H1 (cell line): ENCODE measurements at regions not wholly inside any gene's neighbourhood (a gene's known extent, or its start where the extent isn't known, plus 50 kb on each side); places are given as distances from the start of the nearest gene placed in this dataset.

ENCODE experiments used
- CBX8 ChIP-seq: fragments of 300-800, 300-1000 bp; sonication (generic); IDR thresholded peaks from 2 replicates; pipeline ENCODE4 v1.7.1; 2016; ENCODE audit warnings: low read depth, low read length, borderline replicate concordance
- CREB1 ChIP-seq: IDR thresholded peaks from 2 replicates; pipeline ENCODE4 v1.6.1; 2012; ENCODE audit warnings: inconsistent platforms
- CTBP2 ChIP-seq: IDR thresholded peaks from 2 replicates; pipeline ENCODE4 v1.7.0; 2011; ENCODE audit warnings: borderline replicate concordance, mild to moderate bottlenecking, moderate library complexity, mixed read lengths, low read length; ENCODE audit not compliant: insufficient read depth, insufficient read length
- EP300 ChIP-seq, 2 experiments: IDR thresholded peaks; 1 replicate in 1 of 2; 2 replicates in 1 of 2; pipeline ENCODE4 v1.6.1; 2011 to 2012; ENCODE audit warnings: low read depth in 2 of 2, low read length in 2 of 2, mild to moderate bottlenecking in 2 of 2, borderline replicate concordance in 1 of 2, inconsistent platforms in 1 of 2, moderate library complexity in 1 of 2
- FOSL1 ChIP-seq: IDR thresholded peaks from 2 replicates; pipeline ENCODE4 v1.6.1; 2011; ENCODE audit warnings: mild to moderate bottlenecking, low read depth, low read length, moderate library complexity; ENCODE audit not compliant: insufficient read depth
- JUN ChIP-seq: IDR thresholded peaks from 2 replicates; pipeline ENCODE4 v1.6.1; 2011; ENCODE audit warnings: low read depth, mild to moderate bottlenecking, improper control_type of control experiment, low read length
- NRF1 ChIP-seq: IDR thresholded peaks from 2 replicates; pipeline ENCODE4 v1.6.1; 2011; ENCODE audit warnings: mild to moderate bottlenecking, low read depth, low read length, improper control_type of control experiment
- POLR2AphosphoS5 ChIP-seq: IDR thresholded peaks from 2 replicates; pipeline ENCODE4 v1.6.1; 2011; ENCODE audit warnings: low read depth, low read length
- RBBP5 ChIP-seq: IDR thresholded peaks from 2 replicates; pipeline ENCODE4 v1.7.1; 2012; ENCODE audit warnings: low read depth, mild to moderate bottlenecking, inconsistent platforms, low read length, moderate library complexity, borderline replicate concordance
- RFX5 ChIP-seq: IDR thresholded peaks from 2 replicates; pipeline ENCODE4 v1.6.1; 2011; ENCODE audit warnings: low read depth, low read length, improper control_type of control experiment, borderline replicate concordance
- SIN3A ChIP-seq, 2 experiments: IDR thresholded peaks in 1 of 2; conservative IDR thresholded peaks in 1 of 2; 2 replicates each; pipeline ENCODE4 v1.6.1; 2011 to 2012; ENCODE audit warnings: low read length in 2 of 2, improper control_type of control experiment in 1 of 2, low read depth in 1 of 2, mild to moderate bottlenecking in 1 of 2
- SIRT6 ChIP-seq: IDR thresholded peaks from one replicate; pipeline ENCODE4 v1.7.1; 2012; ENCODE audit warnings: low read length, inconsistent platforms
- TAF7 ChIP-seq: optimal IDR thresholded peaks from 2 replicates; pipeline ENCODE3; 2011; ENCODE audit warnings: low read depth, mild to moderate bottlenecking, inconsistent platforms, low read length, moderate library complexity, borderline replicate concordance
- TBP ChIP-seq: IDR thresholded peaks from 2 replicates; pipeline ENCODE4 v1.6.1; 2011; ENCODE audit warnings: low read depth, low read length, improper control_type of control experiment
- TEAD4 ChIP-seq: IDR thresholded peaks from 2 replicates; pipeline ENCODE4 v1.6.1; 2012; ENCODE audit warnings: low read depth, low read length, inconsistent platforms, mixed read lengths
- TF ChIP-seq, protein P1 (sequence below): IDR thresholded peaks from 2 replicates; pipeline ENCODE4 v1.6.1; 2011; ENCODE audit warnings: low read depth, mild to moderate bottlenecking, low read length; ENCODE audit not compliant: insufficient read depth
- TF ChIP-seq, protein P2 (sequence below): IDR thresholded peaks from 2 replicates; pipeline ENCODE4 v1.6.1; 2011; ENCODE audit warnings: low read length, improper control_type of control experiment
- TF ChIP-seq, protein P3 (sequence below), 3 experiments: IDR thresholded peaks; 1 replicate in 2 of 3; 2 replicates in 1 of 3; pipeline versions ENCODE4 v1.5.1 to v1.6.1; 2011; ENCODE audit warnings: low read length in 3 of 3, mild to moderate bottlenecking in 3 of 3, inconsistent platforms in 2 of 3, low read depth in 1 of 3, moderate library complexity in 1 of 3; ENCODE audit not compliant: insufficient read depth in 1 of 3; ENCODE audit errors: control extremely low read depth in 1 of 3

DNA sequence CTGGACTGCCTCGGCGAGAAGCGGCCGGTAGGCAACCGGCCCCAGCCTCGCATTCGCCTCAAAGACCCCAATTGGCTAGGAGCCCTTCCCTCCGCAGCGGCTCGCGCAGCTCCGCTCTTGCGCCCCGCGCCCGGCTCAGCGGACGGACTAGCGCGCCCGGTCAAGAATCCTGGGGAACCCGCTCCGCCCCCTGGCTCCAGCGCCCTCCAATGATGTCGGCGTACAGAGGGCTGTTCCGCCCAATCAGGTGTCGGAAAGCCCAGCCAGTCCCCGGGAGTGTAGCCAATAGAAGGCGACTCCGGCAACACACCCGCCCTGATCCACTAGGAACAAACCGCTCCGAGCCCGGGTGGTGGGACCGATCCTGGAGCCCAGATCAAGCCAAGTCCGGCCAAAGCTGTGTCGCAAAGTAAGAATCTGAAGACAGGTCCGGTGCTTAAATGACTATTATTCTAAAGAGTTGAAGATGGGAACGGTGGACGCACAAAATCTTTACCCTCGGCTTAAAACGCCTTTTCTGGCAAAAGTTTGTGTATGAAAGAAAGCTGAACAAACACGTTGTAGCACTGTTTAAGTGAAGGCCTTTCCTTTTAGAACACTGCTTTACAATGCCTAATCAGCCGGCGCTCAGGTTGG is 132.2 kb downstream of the OGFRL1 start (continued):
- TF ChIP-seq, protein P1, sequence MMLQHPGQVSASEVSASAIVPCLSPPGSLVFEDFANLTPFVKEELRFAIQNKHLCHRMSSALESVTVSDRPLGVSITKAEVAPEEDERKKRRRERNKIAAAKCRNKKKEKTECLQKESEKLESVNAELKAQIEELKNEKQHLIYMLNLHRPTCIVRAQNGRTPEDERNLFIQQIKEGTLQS: no peak
- TF ChIP-seq FOSL1: no peak
- peak; percentile 47; the same call in 1 of the 2 replicates for TF ChIP-seq POLR2AphosphoS5
- no peak for TF ChIP-seq TEAD4
- TF ChIP-seq RBBP5: no peak
- TF ChIP-seq TAF7: no peak
- TF ChIP-seq CTBP2: no peak
- TF ChIP-seq SIRT6: no peak
- TF ChIP-seq EP300 (IDR thresholded peaks at IDR 0.05; ENCODE audit: borderline replicate concordance in 1 of 2, low read depth in 2 of 2, low read length in 2 of 2): no peak
- TF ChIP-seq, protein P2, sequence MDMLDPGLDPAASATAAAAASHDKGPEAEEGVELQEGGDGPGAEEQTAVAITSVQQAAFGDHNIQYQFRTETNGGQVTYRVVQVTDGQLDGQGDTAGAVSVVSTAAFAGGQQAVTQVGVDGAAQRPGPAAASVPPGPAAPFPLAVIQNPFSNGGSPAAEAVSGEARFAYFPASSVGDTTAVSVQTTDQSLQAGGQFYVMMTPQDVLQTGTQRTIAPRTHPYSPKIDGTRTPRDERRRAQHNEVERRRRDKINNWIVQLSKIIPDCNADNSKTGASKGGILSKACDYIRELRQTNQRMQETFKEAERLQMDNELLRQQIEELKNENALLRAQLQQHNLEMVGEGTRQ: no peak
- TF ChIP-seq CREB1: peak; percentile 64; the same call in 1 of the 2 replicates
- TF ChIP-seq NRF1: no peak
- TF ChIP-seq JUN: no peak
- TF ChIP-seq CBX8: no peak
- TF ChIP-seq, protein P3, sequence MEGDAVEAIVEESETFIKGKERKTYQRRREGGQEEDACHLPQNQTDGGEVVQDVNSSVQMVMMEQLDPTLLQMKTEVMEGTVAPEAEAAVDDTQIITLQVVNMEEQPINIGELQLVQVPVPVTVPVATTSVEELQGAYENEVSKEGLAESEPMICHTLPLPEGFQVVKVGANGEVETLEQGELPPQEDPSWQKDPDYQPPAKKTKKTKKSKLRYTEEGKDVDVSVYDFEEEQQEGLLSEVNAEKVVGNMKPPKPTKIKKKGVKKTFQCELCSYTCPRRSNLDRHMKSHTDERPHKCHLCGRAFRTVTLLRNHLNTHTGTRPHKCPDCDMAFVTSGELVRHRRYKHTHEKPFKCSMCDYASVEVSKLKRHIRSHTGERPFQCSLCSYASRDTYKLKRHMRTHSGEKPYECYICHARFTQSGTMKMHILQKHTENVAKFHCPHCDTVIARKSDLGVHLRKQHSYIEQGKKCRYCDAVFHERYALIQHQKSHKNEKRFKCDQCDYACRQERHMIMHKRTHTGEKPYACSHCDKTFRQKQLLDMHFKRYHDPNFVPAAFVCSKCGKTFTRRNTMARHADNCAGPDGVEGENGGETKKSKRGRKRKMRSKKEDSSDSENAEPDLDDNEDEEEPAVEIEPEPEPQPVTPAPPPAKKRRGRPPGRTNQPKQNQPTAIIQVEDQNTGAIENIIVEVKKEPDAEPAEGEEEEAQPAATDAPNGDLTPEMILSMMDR (IDR thresholded peaks at IDR 0.05; ENCODE audit: control extremely low read depth in 1 of 3, insufficient read depth in 1 of 3, low read depth in 1 of 3, low read length in 3 of 3): no peak
- TF ChIP-seq RFX5: no peak
- TF ChIP-seq SIN3A (conservative IDR thresholded peaks at IDR 0.05 in 1 of 2, IDR thresholded peaks at IDR 0.05 in 1 of 2; ENCODE audit: low read depth in 1 of 2, low read length in 2 of 2): no peak
- TF ChIP-seq TBP: peak; percentile 24; the same call in 1 of the 2 replicates
